Activated naive CD4-positive, alpha-beta T cell treated with anti-CD3 and anti-CD28 coated beads, Interleukin-2, amount 50 U/mL, for 72 hours (primary cell): ENCODE measurements at regions not wholly inside any gene's neighbourhood (a gene's known extent, or its start where the extent isn't known, plus 50 kb on each side); places are given as distances from the start of the nearest gene placed in this dataset.
"Not testable (repeated sequence)": the region's sequence is repeated elsewhere in the genome, so short reads cannot be mapped to it uniquely, and the experiment has no call there.

Experiments used
- ATAC-seq, 2 donors: fragments of 150-1000 bp; cut with Tn5 transposase; 2 replicates each; pipeline ENCODE4 v1.10.0; 2021; ENCODE audit warnings: mild to moderate bottlenecking in 2 of 2, moderate library complexity in 2 of 2
- DNase-seq, 2 donors: peaks; one replicate each; pipeline ENCODE4 v3.0.0; 2021 to 2022; ENCODE audit warnings: low spot score in 2 of 2
- H3K27ac Mint-ChIP-seq, 2 donors: one replicate each; pipeline ENCODE4 v1.8.0; 2022; ENCODE audit warnings: mild to moderate bottlenecking in 2 of 2, mixed read lengths in 2 of 2
- H3K36me3 Mint-ChIP-seq, 2 donors: one replicate each; pipeline ENCODE4 v1.8.0; 2022; ENCODE audit warnings: mixed read lengths in 2 of 2
- H3K9me3 Mint-ChIP-seq, 2 donors: one replicate each; pipeline ENCODE4 v1.8.0; 2022; ENCODE audit warnings: mixed read lengths in 2 of 2

DNA sequence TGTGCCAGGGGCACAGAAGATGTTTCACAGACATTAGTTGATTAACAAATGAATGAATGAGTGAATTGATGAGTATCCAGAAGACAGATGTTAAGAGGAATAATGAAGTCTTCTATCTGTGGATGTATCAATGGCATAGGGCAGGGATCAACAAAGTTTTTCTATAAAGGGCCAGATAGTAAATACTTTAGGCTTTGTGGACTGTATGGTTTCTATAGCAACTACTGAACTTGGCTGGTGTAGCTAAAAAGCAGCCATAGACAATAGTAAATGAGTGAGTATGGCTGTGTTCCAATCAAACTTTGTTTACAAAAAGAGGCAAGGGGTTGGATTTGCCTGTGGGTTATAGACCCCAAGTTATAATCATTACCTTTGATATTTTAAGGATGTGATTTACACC lies 144.0 kb downstream of the PRL start:
- no peak for DNase-seq
- no peaks in the 10 kb centered on the region for H3K9me3 Mint-ChIP-seq
- ATAC-seq: no peak
- no peak overlapping the region for H3K27ac Mint-ChIP-seq
- peaks cover 0 to 8% of the 10 kb centered on the region in 2 donors for H3K36me3 Mint-ChIP-seq

- H3K36me3 Mint-ChIP-seq: peaks cover 0 to under 1% of the 10 kb centered on the region in 2 donors
- no peak overlapping the region for H3K27ac Mint-ChIP-seq
- ATAC-seq (no peak), DNase-seq (no peak)
- no peaks in the 10 kb centered on the region for H3K9me3 Mint-ChIP-seq
Observed at GRCh38 chr6:22153384-22154158, 143.3 kb downstream of the PRL start.

- peaks cover 0 to 4% of the 10 kb centered on the region in 2 donors for H3K9me3 Mint-ChIP-seq
- H3K27ac Mint-ChIP-seq: no peak overlapping the region
- no peak for DNase-seq
- no peak for ATAC-seq
- H3K36me3 Mint-ChIP-seq: no peaks in the 10 kb centered on the region
Observed at GRCh38 chr6:22155551-22155950, 141.3 kb downstream of the PRL start.

- no peak overlapping the region for H3K27ac Mint-ChIP-seq
- DNase-seq (no peak), ATAC-seq (no peak)
- H3K36me3 Mint-ChIP-seq: no peaks in the 10 kb centered on the region
- peaks cover 0 to 4% of the 10 kb centered on the region in 2 donors for H3K9me3 Mint-ChIP-seq
Observed at GRCh38 chr6:22157233-22157632, 139.6 kb downstream of the PRL start.

- Mint-ChIP-seq H3K36me3 (peaks cover 3% of the 10 kb centered on the region in 2 donors), H3K9me3 (peaks cover 3 to 10% of the 10 kb centered on the region in 2 donors), H3K27ac (no peak overlapping the region)
- DNase-seq (no peak), ATAC-seq (no peak)
Observed at GRCh38 chr6:22164236-22164635, 132.6 kb downstream of the PRL start.

DNA sequence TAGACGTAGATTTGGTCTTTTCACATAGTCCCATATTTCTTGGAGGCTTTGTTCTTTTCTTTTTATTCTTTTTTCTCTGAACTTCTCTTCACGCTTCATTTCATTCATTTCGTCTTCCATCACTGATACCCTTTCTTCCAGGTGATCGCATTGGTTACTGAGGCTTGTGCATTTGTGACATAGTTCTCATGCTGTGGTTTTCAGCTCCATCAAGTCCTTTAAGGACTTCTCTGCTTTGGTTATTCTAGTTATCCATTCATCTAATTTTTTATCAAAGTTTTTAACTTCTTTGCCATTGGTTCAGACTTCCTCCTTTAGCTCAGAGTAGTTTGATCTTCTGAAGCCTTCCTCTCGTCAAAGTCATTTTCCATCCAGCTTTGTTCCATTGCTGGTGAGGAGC lies 125.8 kb downstream of the PRL start:
- H3K9me3 Mint-ChIP-seq: peaks cover 25 to 34% of the 10 kb centered on the region in 2 donors
- DNase-seq, ATAC-seq, H3K27ac Mint-ChIP-seq: not testable (repeated sequence)
- H3K36me3 Mint-ChIP-seq: peaks cover 7 to 41% of the 10 kb centered on the region in 2 donors

DNA sequence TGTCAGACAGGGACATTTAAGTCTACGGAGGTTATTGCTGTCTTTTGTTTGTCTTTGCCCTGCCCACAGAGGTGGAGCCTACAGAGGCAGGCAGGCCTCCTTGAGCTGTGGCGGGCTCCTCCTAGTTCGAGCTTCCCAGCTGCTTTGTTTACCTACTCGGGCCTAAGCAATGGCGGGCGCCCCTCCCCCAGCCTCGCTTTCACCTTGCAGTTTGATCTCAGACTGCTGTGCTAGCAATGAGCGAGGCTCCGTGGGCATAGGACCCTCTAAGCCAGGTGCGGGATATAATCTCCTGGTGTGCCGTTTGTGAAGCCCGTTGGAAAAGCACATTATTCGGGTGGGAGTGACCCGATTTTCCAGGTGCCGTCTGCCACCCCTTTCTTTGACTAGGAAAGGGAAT lies 125.0 kb downstream of the PRL start:
- H3K27ac Mint-ChIP-seq, DNase-seq, ATAC-seq: not testable (repeated sequence)
- peaks cover 25 to 34% of the 10 kb centered on the region in 2 donors for H3K9me3 Mint-ChIP-seq
- H3K36me3 Mint-ChIP-seq: peaks cover 7 to 41% of the 10 kb centered on the region in 2 donors

GRCh38 chr6:22173311-22173710 lies 123.5 kb downstream of the PRL start:
- ATAC-seq (no peak), DNase-seq (no peak)
- Mint-ChIP-seq H3K27ac (no peak overlapping the region), H3K9me3 (peaks cover 25 to 38% of the 10 kb centered on the region in 2 donors), H3K36me3 (peaks cover 7 to 41% of the 10 kb centered on the region in 2 donors)

- Mint-ChIP-seq H3K9me3 (peaks cover 26 to 34% of the 10 kb centered on the region in 2 donors), H3K36me3 (peaks cover 8 to 27% of the 10 kb centered on the region in 2 donors)
- H3K27ac Mint-ChIP-seq, ATAC-seq, DNase-seq: not testable (repeated sequence)
Observed at GRCh38 chr6:22180250-22180649, 116.6 kb downstream of the PRL start.

DNA sequence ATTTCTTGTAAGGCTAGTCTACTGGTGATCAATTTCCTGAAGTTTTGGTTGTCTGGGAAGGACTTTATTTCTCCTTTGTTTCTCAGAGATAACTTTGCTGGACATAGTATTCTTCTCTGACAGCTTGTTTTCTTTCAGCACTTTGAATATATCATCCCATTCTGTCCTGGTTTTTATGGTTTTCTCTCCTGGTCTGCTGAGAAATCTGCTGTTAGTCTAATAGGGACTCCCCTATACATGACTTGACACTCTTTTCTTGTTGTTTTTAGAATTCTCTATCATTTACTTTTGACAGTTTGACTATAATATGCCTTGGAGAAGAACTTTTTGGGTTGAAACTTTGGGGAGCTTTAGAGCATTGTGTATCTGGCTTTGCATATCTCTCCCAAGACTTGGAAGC lies 112.5 kb downstream of the PRL start:
- H3K36me3 Mint-ChIP-seq: peaks cover 8 to 33% of the 10 kb centered on the region in 2 donors
- H3K27ac Mint-ChIP-seq: no peak overlapping the region
- peaks cover 26 to 30% of the 10 kb centered on the region in 2 donors for H3K9me3 Mint-ChIP-seq
- no peak for ATAC-seq
- no peak for DNase-seq

- Mint-ChIP-seq H3K9me3 (peaks cover 0 to 4% of the 10 kb centered on the region in 2 donors), H3K36me3 (peaks cover 0 to 9% of the 10 kb centered on the region in 2 donors), H3K27ac (no peak overlapping the region)
- DNase-seq: no peak
- no peak for ATAC-seq
Observed at GRCh38 chr6:22189946-22190345, 106.9 kb downstream of the PRL start.

DNA sequence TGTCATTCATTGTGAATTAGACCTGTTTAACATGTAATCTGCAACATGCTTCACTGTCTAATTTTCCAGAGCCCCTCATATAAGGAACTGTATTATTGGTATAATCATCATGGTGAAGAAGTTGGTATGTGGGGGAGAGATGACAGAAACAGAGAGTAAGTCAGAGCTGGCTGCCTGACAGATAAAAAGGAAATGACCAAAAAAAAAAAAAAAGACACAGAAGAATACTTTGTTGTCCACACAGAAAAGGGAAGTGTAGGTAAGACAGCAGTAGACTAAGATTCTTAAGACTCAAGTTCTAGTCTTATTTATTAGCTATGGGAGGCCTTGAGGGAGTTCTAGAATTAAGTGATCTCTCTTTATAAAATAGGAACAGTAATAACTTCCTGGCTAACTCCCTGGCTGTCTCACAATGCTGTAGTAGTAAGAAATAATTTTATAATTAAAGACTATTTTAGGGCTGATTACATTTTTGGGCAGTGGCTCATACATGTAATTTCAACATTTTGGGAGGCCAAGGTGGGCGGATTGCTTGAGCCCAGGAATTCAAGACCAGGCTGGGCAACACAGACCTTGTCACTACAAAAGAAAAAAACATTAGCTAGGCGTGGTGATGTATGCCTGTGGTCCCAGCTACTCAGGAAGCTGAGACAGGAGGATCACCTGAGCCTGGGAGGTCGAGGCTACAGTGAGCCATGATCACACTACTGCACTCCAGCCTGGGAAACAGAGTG lies 102.5 kb downstream of the PRL start:
- H3K9me3 Mint-ChIP-seq: peaks cover 7 to 11% of the 10 kb centered on the region in 2 donors
- no peaks in the 10 kb centered on the region for H3K36me3 Mint-ChIP-seq
- ATAC-seq (no peak), DNase-seq (no peak)
- H3K27ac Mint-ChIP-seq: no peak overlapping the region

- Mint-ChIP-seq H3K9me3 (peaks cover 7% of the 10 kb centered on the region in 2 donors), H3K27ac (no peak overlapping the region), H3K36me3 (no peaks in the 10 kb centered on the region)
- ATAC-seq (no peak), DNase-seq (no peak)
Observed at GRCh38 chr6:22199771-22200170, 97.1 kb downstream of the PRL start.

- DNase-seq: no peak
- H3K27ac Mint-ChIP-seq: no peak overlapping the region
- ATAC-seq: no peak
- H3K36me3 Mint-ChIP-seq: no peaks in the 10 kb centered on the region
- H3K9me3 Mint-ChIP-seq: peaks cover 0 to 4% of the 10 kb centered on the region in 2 donors
Observed at GRCh38 chr6:22204153-22204552, 92.7 kb downstream of the PRL start.

- H3K36me3 Mint-ChIP-seq: no peaks in the 10 kb centered on the region
- ATAC-seq (no peak), DNase-seq (no peak)
- no peak overlapping the region for H3K27ac Mint-ChIP-seq
- peaks cover 0 to 4% of the 10 kb centered on the region in 2 donors for H3K9me3 Mint-ChIP-seq
Observed at GRCh38 chr6:22205266-22205665, 91.6 kb downstream of the PRL start.

DNA sequence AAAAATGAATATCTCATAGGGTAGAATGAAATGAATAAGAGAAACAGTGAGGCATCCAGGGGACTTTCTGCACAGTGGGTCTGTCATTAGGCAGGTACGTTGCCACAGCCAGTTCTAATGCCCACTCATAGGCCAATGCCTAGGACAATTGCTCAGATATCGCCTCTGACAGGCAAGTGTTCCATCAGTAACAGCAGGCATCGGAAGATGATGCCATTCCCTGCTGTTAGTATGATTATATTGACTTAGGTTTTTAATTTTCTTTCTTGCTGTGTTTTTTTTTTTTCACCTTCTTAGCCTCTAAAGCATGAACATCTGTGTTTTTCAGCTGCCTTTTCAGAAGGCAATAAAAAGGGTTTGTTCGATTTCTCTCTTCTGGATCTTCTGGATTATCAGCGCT lies 90.7 kb downstream of the PRL start:
- Mint-ChIP-seq H3K36me3 (no peaks in the 10 kb centered on the region), H3K9me3 (peaks cover 0 to 4% of the 10 kb centered on the region in 2 donors), H3K27ac (no peak overlapping the region)
- DNase-seq (no peak), ATAC-seq (no peak)

DNA sequence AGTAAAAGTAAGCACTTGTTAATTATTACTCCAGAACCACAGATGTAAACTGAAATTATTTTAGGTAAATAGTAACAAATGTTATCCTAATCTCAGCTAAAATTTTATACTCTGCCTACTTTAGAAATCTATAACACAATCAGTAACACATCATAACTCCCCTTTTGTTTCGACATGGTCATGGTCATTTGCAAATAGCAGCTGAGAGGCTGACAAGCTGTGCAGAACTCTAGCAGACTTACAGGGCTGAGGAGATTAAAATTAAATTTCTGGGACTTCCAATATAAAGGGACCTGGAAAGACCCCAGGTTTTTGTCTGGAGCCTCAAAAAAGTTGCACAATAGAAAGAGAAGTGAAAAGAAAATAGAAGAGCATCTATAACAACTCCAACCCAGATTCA lies 88.8 kb downstream of the PRL start:
- no peak for DNase-seq
- H3K9me3 Mint-ChIP-seq: peaks cover 0 to 4% of the 10 kb centered on the region in 2 donors
- no peak for ATAC-seq
- H3K36me3 Mint-ChIP-seq: no peaks in the 10 kb centered on the region
- no peak overlapping the region for H3K27ac Mint-ChIP-seq
